Islet precursor cell (in vitro differentiated cells): ENCODE measurements at regions not wholly inside any gene's neighbourhood (a gene's known extent, or its start where the extent isn't known, plus 50 kb on each side); places are given as distances from the start of the nearest gene placed in this dataset.

ENCODE experiments used
- DNase-seq: peaks from one replicate; pipeline ENCODE4 v3.0.0-alpha.2; 2018

GRCh38 chr6:54719131-54719530 is 127.4 kb upstream of the FAM83B start:
- no peak for DNase-seq

- no peak for DNase-seq
Observed at GRCh38 chr6:54719633-54720032, 126.9 kb upstream of the FAM83B start.

DNA sequence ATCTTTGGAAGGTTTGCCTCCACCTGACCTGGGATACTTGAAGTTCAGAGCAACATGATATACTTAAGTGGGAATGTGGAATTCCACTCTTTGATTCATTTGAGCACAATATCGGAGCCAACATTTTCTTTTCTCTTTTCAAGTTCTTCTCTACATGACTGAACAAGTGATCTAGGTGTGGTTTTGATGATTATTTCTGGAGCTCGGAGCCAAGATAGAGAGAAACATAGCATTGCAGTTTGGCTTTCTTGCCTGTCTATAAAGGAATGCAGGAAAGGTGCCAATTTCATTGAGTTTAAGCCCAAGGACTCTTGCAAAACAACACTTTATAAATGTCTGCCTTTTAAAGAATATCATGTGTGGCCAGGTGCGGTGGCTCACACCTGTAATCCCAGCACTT is 124.2 kb upstream of the FAM83B start:
- DNase-seq, result no peak

- DNase-seq, result no peak
Observed at GRCh38 chr6:54729716-54730115, 116.9 kb upstream of the FAM83B start.

GRCh38 chr6:54730767-54731630 is 115.6 kb upstream of the FAM83B start:
- DNase-seq, result no peak

GRCh38 chr6:54737247-54737646 is 109.3 kb upstream of the FAM83B start:
- peak; percentile 54 for DNase-seq

DNA sequence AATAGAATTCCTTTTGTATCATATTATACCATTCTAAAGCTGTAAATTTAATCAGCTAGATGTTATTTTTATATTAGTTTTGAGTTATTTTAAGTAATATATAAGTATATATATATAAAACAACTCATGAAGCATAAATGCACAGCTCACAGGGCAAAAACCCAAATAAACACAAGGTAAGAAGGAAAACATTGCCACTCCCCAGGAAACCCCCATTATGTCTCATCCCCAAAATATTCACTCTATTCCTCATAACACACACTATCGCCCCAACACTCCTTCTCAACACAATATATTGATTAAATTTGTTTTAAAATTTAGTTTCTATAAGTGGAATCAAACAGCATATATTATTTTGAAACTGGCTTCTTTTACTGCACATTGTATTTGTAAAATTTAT is 98.6 kb upstream of the FAM83B start:
- DNase-seq, result no peak

DNA sequence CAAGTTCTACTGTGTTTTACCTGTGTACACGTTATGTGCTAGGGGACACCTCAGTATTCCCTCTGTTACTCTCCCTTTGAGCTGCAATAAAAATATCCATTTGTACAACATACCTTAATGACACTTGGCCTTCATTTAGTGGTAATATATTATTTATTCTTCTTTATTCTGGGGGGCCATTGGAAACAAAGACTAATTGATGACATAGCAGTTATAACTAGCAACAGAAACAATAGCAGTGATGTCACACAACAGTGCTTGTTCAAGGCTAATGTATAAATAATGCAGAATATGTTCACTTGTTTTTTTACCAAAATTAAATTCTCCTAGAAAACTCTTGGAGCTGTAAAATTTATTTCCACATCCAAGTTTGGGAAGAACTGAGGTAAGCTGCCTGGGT is 92.2 kb upstream of the FAM83B start:
- no peak for DNase-seq

DNA sequence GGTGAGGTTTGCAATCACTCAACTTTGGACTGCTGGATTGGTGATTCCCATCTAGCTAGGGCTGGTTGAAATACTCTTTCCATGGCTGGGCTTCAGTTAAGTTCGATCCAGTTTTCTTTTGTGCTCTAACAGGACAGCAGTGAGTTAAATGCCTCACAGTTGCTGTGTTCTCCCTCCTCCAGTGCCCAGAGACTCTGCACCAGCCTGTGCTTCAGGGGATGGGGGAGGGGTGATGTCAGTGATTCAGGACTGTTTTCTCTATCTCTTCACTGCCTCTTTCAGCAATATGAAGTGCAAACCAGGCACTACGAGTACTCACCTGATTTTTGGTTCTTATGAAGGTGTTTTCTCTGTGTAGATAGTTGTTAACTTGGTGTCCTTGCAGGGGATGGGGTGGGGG is 88.2 kb upstream of the FAM83B start:
- peak; percentile 80 for DNase-seq

DNA sequence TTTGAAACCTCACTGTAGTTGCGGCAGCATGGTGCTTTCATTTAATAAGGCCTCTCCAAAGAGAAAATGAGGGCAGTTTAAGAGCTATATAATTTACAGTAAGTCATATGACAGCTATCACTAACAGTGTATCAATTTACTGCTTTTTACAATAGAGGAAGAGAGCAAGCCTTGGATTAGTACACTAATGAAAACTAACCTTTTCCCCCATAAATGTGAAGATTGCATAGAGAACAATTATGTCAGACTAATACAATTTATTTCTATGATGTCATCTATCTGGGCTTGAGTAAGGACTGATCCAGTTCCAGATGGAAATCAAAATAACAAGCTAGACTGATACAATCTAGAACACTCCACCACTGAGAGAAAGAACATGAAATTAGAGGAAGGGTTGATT is 78.1 kb upstream of the FAM83B start:
- no peak for DNase-seq

- no peak for DNase-seq
Observed at GRCh38 chr6:54770328-54770727, 76.2 kb upstream of the FAM83B start.

DNA sequence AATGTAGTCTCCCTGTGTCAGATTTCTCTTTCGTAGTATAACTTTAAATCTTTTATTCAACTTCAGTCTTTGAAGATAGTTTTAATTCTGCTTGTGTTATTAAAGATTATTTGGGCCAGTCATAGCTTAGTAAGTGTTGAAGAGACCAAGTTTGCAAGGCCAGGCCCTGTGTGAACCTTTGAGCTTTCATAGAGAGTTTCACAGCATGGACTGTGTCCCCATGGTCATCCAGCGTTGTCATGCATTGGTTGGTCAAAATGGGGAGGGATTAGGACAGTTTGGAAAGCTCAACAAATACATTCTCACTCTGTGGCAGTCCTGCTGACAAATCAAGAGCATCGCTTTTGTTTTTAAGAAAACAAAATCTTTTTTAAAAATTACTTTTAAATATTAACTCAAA is 74.6 kb upstream of the FAM83B start:
- DNase-seq, result no peak

- no peak for DNase-seq
Observed at GRCh38 chr6:54772610-54773009, 74.0 kb upstream of the FAM83B start.

GRCh38 chr6:54775576-54775975 is 71.0 kb upstream of the FAM83B start:
- DNase-seq, result no peak

GRCh38 chr6:54776891-54777290 is 69.7 kb upstream of the FAM83B start:
- DNase-seq, result no peak

- no peak for DNase-seq
Observed at GRCh38 chr6:54778731-54779130, 67.8 kb upstream of the FAM83B start.

GRCh38 chr6:54784011-54784410 is 62.6 kb upstream of the FAM83B start:
- peak; percentile 45 for DNase-seq

GRCh38 chr6:54786154-54786553 is 60.4 kb upstream of the FAM83B start:
- DNase-seq, result no peak

GRCh38 chr6:54787825-54788224 is 58.7 kb upstream of the FAM83B start:
- no peak for DNase-seq
